GM18517 (cell line): ENCODE measurements at regions not wholly inside any gene's neighbourhood (a gene's known extent, or its start where the extent isn't known, plus 50 kb on each side); places are given as distances from the start of the nearest gene placed in this dataset.

Experiments
- ATAC-seq: cut with Tn5 transposase; IDR thresholded peaks from one replicate; pipeline ENCODE4 v1.9.1; 2021; ENCODE audit warnings: mild to moderate bottlenecking, moderate library complexity; ENCODE audit not compliant: unreplicated experiment

DNA sequence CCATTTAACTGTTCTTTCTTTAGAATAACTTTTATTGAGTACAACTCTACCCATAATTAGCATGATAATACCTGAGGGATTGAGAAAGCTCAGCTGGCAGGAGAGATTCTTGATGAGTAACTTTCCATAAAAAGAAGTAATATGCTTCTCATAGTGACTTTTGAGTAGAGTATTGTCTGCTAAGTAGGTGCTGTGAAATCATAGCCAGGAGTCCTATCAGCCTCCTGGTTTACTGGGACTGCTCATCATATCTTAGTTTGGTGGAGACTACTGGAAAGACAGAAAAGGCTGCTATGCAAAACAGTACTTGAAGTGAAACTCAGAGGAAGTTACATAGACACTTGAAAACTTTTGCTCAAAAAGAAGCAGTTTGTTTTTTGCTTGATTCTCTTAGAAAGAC, 113.3 kb upstream of the ATP2B1 start:
- peak; percentile 77 for ATAC-seq

DNA sequence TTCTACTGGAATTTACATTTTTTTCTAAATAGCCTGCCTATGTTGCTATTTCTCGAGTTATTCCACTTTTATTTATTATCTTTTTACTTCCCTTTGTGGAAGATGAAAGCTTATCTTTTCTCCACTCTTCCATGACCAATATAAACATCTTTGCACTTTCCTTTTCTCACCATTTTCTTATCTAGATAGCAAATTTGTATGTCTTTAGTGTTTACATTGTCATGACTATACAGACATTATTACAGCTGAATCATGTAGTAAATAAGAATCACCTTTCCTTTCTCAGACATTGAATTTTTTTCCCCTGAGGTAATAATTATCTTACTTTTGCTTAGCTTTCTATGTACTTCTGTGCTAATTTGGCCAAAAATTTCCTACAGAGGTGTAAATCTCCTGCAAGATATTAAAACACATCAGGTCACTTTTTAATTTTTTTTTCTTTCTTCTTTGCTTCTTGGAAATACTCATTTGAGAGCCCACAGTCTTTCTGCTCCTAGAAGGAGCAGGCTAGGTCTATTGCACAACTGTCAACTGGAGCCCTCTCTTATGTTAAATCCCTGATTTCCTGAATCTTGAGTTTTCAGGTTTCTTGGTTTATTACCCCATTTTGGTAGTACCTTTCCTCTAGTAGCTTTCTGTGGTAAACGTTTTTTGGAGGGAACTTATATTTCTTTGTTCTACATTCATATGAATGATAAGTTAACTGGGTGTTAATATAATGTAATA, 109.0 kb upstream of the ATP2B1 start:
- no peak for ATAC-seq

- ATAC-seq = no peak
Observed at GRCh38 chr12:89815225-89815624, 106.6 kb upstream of the ATP2B1 start.

DNA sequence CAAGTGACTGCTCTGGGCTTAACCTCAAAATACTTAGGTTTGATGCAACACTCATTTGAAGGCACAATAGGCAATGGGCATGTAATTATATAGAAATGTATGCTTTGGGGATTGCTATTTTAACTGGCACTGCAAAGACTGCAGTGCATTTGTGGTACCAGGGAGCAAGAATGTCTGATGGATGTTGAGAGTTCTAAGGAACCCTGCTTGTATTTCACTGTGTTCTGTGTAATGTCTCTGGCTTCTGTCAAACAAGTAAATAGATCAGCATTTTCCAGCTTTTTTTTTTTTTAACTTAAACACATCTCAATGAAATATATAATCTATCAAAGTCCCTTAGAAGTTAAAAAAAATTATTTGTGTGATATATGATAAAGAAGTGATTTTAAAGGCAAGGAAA, 94.8 kb upstream of the ATP2B1 start:
- ATAC-seq = no peak

DNA sequence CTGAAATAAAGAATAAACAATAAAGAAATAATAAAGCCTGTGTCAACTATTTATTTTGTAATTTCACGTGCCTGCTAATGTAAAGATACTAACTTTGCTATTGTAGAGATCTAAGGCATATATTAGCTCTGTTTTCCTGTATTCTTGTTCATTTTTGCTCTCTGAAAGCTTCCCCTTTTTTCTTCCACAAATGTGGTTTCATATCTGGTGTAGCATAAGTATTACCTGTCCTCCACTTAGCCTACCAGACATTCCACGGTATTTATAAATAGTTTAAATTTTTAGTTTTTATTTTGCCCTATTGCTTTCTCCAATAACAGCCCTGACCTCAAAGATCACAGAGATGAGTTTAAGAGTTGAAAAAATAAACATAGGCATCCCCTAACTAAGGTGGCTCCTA, 92.6 kb upstream of the ATP2B1 start:
- no peak for ATAC-seq

DNA sequence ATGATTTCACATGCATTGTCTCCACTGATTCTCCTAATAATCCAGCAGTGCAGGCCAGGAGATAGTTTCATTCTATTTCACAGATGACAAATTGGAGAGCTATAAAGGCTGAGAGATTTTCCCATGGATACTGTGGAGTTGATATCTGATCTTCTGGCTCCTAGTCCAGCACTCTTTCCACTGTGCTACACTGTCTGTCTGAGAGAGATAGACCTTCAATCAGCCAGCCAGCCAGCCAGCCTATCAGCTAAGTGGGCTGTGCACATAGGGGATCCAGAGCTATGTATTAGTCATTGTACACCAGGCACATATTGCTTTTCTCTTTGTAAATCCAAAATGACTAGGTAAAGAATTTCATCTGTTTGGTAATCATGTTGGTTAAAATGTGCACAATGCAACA, 91.8 kb upstream of the ATP2B1 start:
- ATAC-seq = no peak

GRCh38 chr12:89799316-89799715, 90.7 kb upstream of the ATP2B1 start:
- ATAC-seq = no peak

- ATAC-seq = no peak
Observed at GRCh38 chr12:89797436-89797835, 88.8 kb upstream of the ATP2B1 start.

GRCh38 chr12:89796798-89797382, 88.3 kb upstream of the ATP2B1 start:
- ATAC-seq = no peak

GRCh38 chr12:89793946-89794345, 85.3 kb upstream of the ATP2B1 start:
- ATAC-seq = no peak

- no peak for ATAC-seq
Observed at GRCh38 chr12:89791286-89791685, 82.6 kb upstream of the ATP2B1 start.

DNA sequence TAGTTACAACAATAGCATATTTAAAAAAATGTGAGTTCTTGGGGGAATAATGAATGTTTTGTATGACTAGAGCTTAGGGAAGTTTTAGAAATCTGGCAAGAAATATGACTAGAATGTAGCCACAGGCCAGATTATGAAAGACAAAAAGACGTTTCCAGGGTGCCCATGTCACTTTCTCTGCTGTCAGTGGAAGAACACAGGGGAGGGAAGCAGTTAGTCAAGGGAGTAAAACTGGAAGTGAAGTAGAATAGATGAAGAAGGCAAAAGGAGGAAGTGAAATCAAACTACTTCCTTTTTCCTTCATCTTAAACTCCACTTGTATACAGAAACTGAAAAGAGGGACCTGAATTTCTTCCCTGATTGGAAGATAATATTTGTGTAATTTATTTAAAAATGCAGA, 81.2 kb upstream of the ATP2B1 start:
- ATAC-seq = peak; percentile 96

GRCh38 chr12:89787763-89788162, 79.1 kb upstream of the ATP2B1 start:
- no peak for ATAC-seq

DNA sequence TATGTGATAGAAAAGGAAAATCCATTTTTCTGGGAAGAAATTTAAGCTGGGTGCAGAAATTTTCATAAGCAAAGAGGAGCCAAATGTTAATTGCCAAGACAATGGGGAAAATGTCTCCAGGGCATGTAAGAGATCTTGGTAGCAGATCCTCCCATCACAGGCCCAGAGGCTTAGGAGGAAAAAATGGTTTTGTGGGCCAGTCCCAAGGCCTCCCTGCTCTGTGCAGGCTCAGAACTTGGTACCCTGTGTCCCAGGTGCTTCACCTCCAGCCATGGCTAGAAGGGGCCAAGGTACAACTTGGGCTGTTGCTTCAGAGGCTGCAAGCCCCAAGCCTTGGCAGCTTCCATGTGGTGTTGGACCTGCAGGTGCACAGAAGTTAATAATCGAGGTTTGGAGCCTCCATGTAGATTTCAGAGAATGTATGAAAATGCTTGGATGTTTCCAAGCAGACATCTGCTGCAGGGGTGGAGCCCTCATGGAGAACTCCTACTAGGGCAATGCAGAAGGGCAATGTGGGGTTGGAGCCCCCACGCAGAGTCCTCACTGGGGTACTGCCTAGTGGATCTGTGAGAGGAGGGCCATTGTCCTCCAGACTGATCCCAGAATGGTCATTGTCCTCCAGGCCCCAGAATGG, 77.7 kb upstream of the ATP2B1 start:
- no peak for ATAC-seq

DNA sequence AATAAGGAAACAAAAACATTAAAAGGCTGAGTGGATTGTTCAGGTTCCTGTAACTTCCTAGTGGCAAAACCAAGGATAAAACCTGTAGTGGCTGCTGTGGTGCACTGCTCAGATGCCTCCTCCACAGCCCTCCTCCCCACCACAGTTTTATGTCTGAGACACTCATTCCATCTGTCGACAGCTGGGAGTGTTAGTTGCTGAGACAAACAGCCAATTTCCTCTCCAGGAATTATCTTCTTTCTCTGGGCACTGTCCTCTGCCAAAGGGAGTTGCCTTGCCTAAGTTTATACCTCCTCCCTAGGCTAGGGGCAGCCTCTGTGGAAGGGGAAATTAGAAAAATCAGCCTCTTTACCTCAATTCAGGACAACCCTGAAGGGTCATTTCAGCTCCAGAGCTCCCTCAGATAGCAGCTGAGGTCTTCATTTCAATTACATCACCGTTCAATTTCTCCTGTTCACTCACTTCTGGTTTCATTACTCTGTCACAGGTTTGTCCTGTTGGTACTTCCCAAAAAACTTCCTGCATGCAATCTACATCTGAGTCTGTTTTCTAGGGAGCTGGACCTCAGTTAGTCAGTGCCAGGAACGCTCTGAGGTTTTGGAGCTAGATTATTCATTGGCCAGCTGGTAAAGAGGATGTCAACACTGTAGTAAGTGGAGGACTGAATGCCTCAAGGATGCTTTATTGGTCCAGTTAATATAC, 74.9 kb upstream of the ATP2B1 start:
- no peak for ATAC-seq

DNA sequence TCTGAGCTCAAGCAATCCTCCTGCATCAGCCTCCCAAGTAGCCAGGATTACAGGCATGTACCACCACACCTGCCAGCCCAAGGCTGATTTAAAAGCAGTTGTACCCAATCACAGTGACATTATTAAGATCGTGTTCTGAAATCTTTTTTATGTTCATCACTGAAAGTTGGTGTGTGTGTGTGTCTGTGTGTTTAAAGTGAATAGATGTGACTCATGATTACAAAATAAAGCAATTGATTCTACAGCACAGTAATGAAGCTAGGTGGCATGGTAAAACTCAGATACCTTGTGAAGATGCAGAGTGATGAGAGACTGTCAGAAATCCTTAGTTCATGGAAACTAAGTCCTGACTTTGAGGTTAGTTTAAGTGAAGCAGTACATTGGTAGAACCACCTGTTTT, 74.2 kb upstream of the ATP2B1 start:
- ATAC-seq = no peak

DNA sequence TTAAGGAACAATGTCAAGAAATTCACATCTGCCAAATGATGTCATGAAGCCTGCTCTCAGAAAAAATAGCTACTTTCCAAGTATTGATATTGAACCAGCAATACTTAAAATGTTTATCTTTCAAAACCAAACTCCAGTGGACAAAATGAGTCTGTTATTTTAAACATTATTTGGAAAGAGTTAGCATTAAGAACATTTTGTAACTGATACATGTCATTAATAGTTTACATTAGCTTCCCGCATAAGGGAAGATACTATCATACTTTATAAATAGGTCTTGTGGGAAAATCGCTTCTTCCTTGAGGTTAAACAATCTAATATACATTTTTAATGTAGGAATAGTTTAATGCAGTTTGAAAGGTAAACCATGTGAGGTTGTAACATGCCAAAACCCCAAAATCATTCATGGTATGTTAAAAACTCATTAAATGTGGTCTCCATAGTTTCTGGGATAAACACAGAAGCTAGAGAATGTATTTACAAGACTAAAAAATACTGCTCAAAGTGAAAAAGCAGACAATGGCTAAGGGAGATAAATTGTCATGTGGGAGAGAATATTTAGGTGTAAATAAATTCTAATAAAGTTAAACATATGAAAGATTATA, 73.4 kb upstream of the ATP2B1 start:
- ATAC-seq = no peak

DNA sequence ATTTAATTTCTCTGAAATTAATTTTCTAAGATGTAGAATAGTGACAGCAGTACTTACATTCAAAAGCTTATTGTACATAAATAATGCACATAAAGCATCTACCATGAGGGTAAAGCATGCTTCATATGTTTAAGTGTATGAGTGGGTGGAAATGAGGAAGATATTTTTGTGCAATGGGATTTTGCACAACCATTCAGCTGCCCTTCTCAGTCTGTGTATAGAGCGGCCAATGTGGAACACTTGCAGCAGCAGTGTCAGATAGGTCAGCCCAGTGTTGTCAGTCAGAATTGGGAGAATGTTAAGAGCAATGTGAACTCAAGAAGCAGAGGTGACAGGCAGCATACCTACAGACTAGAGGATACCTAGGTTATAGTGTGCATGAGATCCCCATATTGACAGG, 72.5 kb upstream of the ATP2B1 start:
- ATAC-seq = no peak

DNA sequence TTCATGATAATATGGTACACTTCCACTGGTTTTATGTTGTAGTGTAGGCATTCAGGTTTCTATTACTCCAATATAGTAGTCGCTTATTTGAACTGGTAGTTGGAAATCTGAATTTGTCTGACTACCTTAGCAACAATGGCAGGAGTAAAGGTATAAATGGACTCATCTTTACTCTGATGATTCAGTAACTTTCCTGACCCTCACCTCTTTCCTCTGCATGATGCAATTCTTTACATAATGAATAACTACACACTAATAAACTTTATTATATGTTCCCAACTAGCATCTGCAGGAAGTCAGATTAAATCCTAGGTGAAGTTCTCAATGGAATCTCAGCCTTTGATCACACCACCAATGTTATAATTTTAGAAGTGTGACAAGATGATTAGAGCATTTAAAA, 70.5 kb upstream of the ATP2B1 start:
- no peak for ATAC-seq

DNA sequence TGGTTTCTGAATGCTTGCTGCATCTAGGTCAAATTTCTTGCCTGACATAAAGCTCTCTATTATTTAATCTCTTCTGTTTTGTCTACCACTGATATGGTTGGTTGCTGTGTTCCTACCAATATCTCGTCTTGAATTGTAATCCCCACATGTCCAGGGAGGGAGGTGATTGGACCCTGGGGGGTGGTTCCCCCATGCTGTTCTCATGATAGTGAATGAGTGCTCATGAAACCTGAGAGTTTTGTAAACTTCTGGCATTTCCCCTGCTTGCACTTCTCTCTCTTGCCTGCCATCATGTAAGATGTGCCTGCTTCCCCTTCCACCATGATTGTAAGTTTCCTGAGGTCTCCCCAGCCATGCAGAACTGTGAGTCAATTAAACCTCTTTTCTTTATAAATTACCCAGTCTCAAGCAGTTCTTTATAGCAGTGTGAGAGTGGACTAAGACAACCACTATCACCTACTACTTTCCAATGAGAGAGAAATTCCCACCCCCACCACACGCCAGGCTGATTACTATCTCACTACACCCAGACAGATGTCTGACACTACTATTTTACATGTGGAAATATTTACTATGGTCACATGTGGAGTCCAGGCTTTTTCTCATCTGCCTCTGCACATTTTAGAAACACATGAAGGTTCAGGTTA, 69.2 kb upstream of the ATP2B1 start:
- ATAC-seq = no peak

DNA sequence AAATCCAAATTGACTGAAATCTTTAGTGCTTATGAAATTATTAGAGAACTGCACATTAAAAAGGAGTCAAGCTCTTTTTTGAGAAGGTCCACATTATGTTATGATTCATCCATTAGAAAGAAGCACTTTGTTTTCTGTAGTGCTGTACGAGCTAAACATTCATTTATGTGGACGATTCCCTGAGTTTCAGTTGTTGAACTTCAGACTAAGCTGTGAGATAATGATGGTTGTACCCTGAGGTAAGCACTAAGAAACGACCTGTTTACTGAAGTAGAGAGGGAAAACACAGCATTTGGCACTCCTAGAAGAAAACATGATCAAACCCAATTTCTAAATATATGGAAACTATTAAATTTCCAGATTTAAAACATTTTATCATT, 67.3 kb upstream of the ATP2B1 start:
- ATAC-seq = no peak
